ENCODE measurements at regions not wholly inside any gene's neighbourhood (a gene's known extent, or its start where the extent isn't known, plus 50 kb on each side); places are given as distances from the start of the nearest gene placed in this dataset.
A peak's percentile ranks its signal among the peaks of the same experiment; 100 is the strongest.
"Not testable (repeated sequence)": the region's sequence is repeated elsewhere in the genome, so short reads cannot be mapped to it uniquely, and the experiment has no call there.

- no peak for DNase-seq
Observed at GRCh38 chr22:22074634-22075381, 92.2 kb upstream of the TOP3B start.

- no peak for DNase-seq
Observed at GRCh38 chr22:22073769-22074561, 91.4 kb upstream of the TOP3B start.

- DNase-seq, result no peak
Observed at GRCh38 chr22:22072169-22072836, 89.7 kb upstream of the TOP3B start.

GRCh38 chr22:22071455-22071854 lies 88.9 kb upstream of the TOP3B start:
- DNase-seq, result no peak

- no peak for DNase-seq
Observed at GRCh38 chr22:22070371-22070824, 87.8 kb upstream of the TOP3B start.

- DNase-seq, result no peak
Observed at GRCh38 chr22:22069450-22070370, 87.1 kb upstream of the TOP3B start.

GRCh38 chr22:22068657-22069056 lies 86.1 kb upstream of the TOP3B start:
- no peak for DNase-seq

GRCh38 chr22:22068025-22068424 lies 85.4 kb upstream of the TOP3B start:
- no peak for DNase-seq

GRCh38 chr22:22067192-22067591 lies 84.6 kb upstream of the TOP3B start:
- no peak for DNase-seq

- no peak for DNase-seq
Observed at GRCh38 chr22:22064580-22064979, 82.0 kb upstream of the TOP3B start.

- no peak for DNase-seq
Observed at GRCh38 chr22:22062306-22062793, 79.8 kb upstream of the TOP3B start.

- DNase-seq, result no peak
Observed at GRCh38 chr22:22061085-22062077, 78.8 kb upstream of the TOP3B start.

GRCh38 chr22:22060200-22061084 lies 77.9 kb upstream of the TOP3B start:
- peak; percentile 81 for DNase-seq

- no peak for DNase-seq
Observed at GRCh38 chr22:22059291-22060002, 76.9 kb upstream of the TOP3B start.

- DNase-seq, result no peak
Observed at GRCh38 chr22:22058633-22059290, 76.2 kb upstream of the TOP3B start.

- DNase-seq, result no peak
Observed at GRCh38 chr22:22057617-22058378, 75.2 kb upstream of the TOP3B start.

GRCh38 chr22:22056809-22057594 lies 74.4 kb upstream of the TOP3B start:
- DNase-seq, result not testable (repeated sequence)
